Hepatocyte (in vitro differentiated cells): ENCODE measurements at regions not wholly inside any gene's neighbourhood (a gene's known extent, or its start where the extent isn't known, plus 50 kb on each side); places are given as distances from the start of the nearest gene placed in this dataset.

Experiments used
- DNase-seq: peaks from one replicate; pipeline ENCODE4 v3.0.0-alpha.2; 2016; ENCODE audit warnings: low spot score
- H2AFZ ChIP-seq: fragments of 200-600 bp; sonication (generic); 2 replicates; pipeline ENCODE4 v1.6.0; 2016; ENCODE audit warnings: antibody characterized with exemption, mild to moderate bottlenecking
- H3K27ac ChIP-seq: fragments of 200-600 bp; sonication (generic); 2 replicates; pipeline ENCODE4 v1.5.1; 2016; ENCODE audit warnings: mild to moderate bottlenecking
- H3K27me3 ChIP-seq: fragments of 200-600 bp; sonication (generic); 2 replicates; pipeline ENCODE4 v1.6.1; 2016
- H3K36me3 ChIP-seq: fragments of 200-600 bp; sonication (generic); replicated peaks from 2 replicates; pipeline ENCODE4 v1.5.1; 2016; ENCODE audit warnings: low read depth; ENCODE audit not compliant: insufficient read depth
- H3K4me1 ChIP-seq: fragments of 200-600 bp; sonication (generic); 2 replicates; pipeline ENCODE4 v1.5.1; 2016; ENCODE audit warnings: mild to moderate bottlenecking, moderate library complexity; ENCODE audit not compliant: insufficient read depth
- H3K4me2 ChIP-seq: fragments of 200-600 bp; sonication (generic); 2 replicates; pipeline ENCODE4 v1.6.0; 2016
- H3K4me3 ChIP-seq: fragments of 200-600 bp; sonication (generic); 2 replicates; pipeline ENCODE4 v1.5.1; 2016; ENCODE audit warnings: mild to moderate bottlenecking
- H3K79me2 ChIP-seq: fragments of 200-600 bp; sonication (generic); 2 replicates; pipeline ENCODE4 v1.6.0; 2017; ENCODE audit warnings: mild to moderate bottlenecking
- H3K9me2 ChIP-seq: fragments of 200-600 bp; sonication (generic); replicated peaks from 2 replicates; pipeline ENCODE4 v1.6.0; 2017; ENCODE audit warnings: mild to moderate bottlenecking; ENCODE audit not compliant: insufficient read depth
- H3K9me3 ChIP-seq: fragments of 200-600 bp; sonication (generic); 2 replicates; pipeline ENCODE4 v1.5.1; 2016; ENCODE audit warnings: low read depth, mild to moderate bottlenecking
- H4K20me1 ChIP-seq: fragments of 200-600 bp; sonication (generic); 2 replicates; pipeline ENCODE4 v1.6.0; 2016; ENCODE audit warnings: mild to moderate bottlenecking; ENCODE audit not compliant: insufficient read depth, poor library complexity, severe bottlenecking
- CTCF ChIP-seq: fragments of 200-600 bp; sonication (generic); IDR thresholded peaks from 2 replicates; pipeline ENCODE4 v1.5.1; 2016; ENCODE audit warnings: antibody characterized with exemption, mild to moderate bottlenecking; ENCODE audit not compliant: poor library complexity
- EZH2 ChIP-seq: fragments of 200-600 bp; sonication (generic); IDR thresholded peaks from 2 replicates; pipeline ENCODE4 v1.6.1; 2016; ENCODE audit warnings: antibody characterized with exemption, mild to moderate bottlenecking, borderline replicate concordance
- EZH2phosphoT487 ChIP-seq: fragments of 200-600 bp; sonication (generic); IDR thresholded peaks from one replicate; pipeline ENCODE4 v1.6.1; 2018; ENCODE audit warnings: antibody characterized with exemption, mild to moderate bottlenecking, low read depth, moderate library complexity; ENCODE audit not compliant: unreplicated experiment, severe bottlenecking
- WGBS: methylation state at CpG from one replicate; pipeline ENCODE4 v1.1.6; 2016; ENCODE audit warnings: low lambda C conversion rate; ENCODE audit errors: missing lambda C conversion rate; 5-methylcytosine and 5-hydroxymethylcytosine counted together

GRCh38 chr14:42391146-42391834 is 784.6 kb downstream of the LRFN5 start:
- no peaks in the 10 kb centered on the region for H3K79me2 ChIP-seq
- no peak overlapping the region for H2AFZ ChIP-seq
- no peak overlapping the region for H3K4me3 ChIP-seq
- WGBS = 83% methylated on average over 3 of the region's 3 CpGs
- H3K9me3 ChIP-seq = no peaks in the 10 kb centered on the region
- no peak overlapping the region for H3K4me2 ChIP-seq
- H3K27me3 ChIP-seq = no peaks in the 10 kb centered on the region
- no peaks in the 10 kb centered on the region for H3K9me2 ChIP-seq
- no peak overlapping the region for H3K27ac ChIP-seq
- no peaks in the 10 kb centered on the region for H3K4me1 ChIP-seq
- H3K36me3 ChIP-seq = no peaks in the 10 kb centered on the region
- H4K20me1 ChIP-seq = no peaks in the 10 kb centered on the region
- no peak for DNase-seq
- no peak for TF ChIP-seq CTCF
- TF ChIP-seq EZH2phosphoT487 = no peak
- TF ChIP-seq EZH2 = no peak

- Histone ChIP-seq H4K20me1 (no peaks in the 10 kb centered on the region), H3K27ac (no peak overlapping the region), H3K9me2 (no peaks in the 10 kb centered on the region), H3K27me3 (no peaks in the 10 kb centered on the region), H3K4me3 (no peak overlapping the region), H3K9me3 (no peaks in the 10 kb centered on the region), H3K4me2 (no peak overlapping the region), H2AFZ (no peak overlapping the region), H3K79me2 (no peaks in the 10 kb centered on the region), H3K4me1 (no peaks in the 10 kb centered on the region), H3K36me3 (no peaks in the 10 kb centered on the region)
- no peak for DNase-seq
- no peak for TF ChIP-seq EZH2phosphoT487
- no peak for TF ChIP-seq CTCF
- TF ChIP-seq EZH2 = no peak
- 89% methylated on average over 4 of the region's 4 CpGs for WGBS
Observed at GRCh38 chr14:42378880-42379279, 772.2 kb downstream of the LRFN5 start.

- no peaks in the 10 kb centered on the region for H3K36me3 ChIP-seq
- no peaks in the 10 kb centered on the region for H3K79me2 ChIP-seq
- H3K27ac ChIP-seq = no peak overlapping the region
- TF ChIP-seq CTCF (no peak), EZH2 (no peak), EZH2phosphoT487 (no peak)
- H3K9me2 ChIP-seq = no peaks in the 10 kb centered on the region
- 86% methylated on average over 3 of the region's 3 CpGs for WGBS
- H3K27me3 ChIP-seq = no peaks in the 10 kb centered on the region
- H3K4me2 ChIP-seq = no peak overlapping the region
- no peak overlapping the region for H3K4me3 ChIP-seq
- no peak for DNase-seq
- H2AFZ ChIP-seq = no peak overlapping the region
- H3K4me1 ChIP-seq = no peaks in the 10 kb centered on the region
- H3K9me3 ChIP-seq = no peaks in the 10 kb centered on the region
- H4K20me1 ChIP-seq = no peaks in the 10 kb centered on the region
Observed at GRCh38 chr14:42378274-42378673, 771.6 kb downstream of the LRFN5 start.

- TF ChIP-seq EZH2 = no peak
- TF ChIP-seq EZH2phosphoT487 = no peak
- TF ChIP-seq CTCF = no peak
Observed at GRCh38 chr14:42374332-42374731, 767.7 kb downstream of the LRFN5 start.

More at GRCh38 chr14:42374332-42374731, 767.7 kb downstream of the LRFN5 start:
- Histone ChIP-seq H3K4me1 (no peaks in the 10 kb centered on the region), H3K36me3 (no peaks in the 10 kb centered on the region), H2AFZ (no peak overlapping the region), H3K27ac (no peak overlapping the region), H3K4me3 (no peak overlapping the region), H3K9me3 (no peaks in the 10 kb centered on the region), H3K9me2 (no peaks in the 10 kb centered on the region), H3K4me2 (no peak overlapping the region), H3K79me2 (no peaks in the 10 kb centered on the region), H4K20me1 (no peaks in the 10 kb centered on the region), H3K27me3 (no peaks in the 10 kb centered on the region)
- DNase-seq = no peak
